ENCODE measurements at regions not wholly inside any gene's neighbourhood (a gene's known extent, or its start where the extent isn't known, plus 50 kb on each side); places are given as distances from the start of the nearest gene placed in this dataset.
A peak's percentile ranks its signal among the peaks of the same experiment; 100 is the strongest.

DNA sequence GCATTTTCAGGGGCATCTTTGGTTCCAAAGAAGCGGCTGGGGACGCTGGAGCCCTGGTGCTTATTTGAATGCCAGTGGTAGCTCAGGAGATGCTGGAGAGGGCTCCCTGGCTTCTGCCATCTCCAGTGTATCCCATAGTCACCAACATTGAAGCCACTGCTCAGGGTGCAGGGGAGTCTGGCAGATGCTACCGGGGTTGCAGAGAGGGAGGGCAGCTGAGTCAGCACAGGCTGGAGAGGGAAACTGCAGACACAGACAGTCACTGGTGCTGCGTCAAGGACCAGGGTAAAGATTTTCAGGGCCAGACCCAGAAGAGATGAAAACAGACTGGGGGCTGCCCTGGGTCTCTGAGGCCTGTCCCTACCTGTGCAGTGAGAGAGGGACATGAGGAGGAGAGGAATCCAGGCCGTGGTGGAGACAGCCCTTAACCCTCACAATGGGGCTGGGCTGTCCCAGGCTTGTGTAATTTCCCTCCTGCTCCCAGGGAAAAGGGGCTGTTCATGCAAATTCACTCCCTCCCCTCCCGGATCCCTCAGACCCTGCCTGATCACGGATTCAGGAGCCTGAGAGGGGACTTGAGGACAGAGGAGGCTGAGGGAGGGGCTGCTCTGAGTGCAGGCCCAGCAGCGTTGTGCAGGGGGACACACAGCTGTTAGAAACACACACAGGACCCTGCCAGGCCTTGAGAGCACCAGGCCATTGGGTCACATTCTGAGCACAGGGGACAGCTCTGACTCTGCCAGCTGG is 126.9 kb upstream of the GRK3 start:
- DNase-seq, result no peak
- no peaks in the 10 kb centered on the region for H3K79me2 ChIP-seq (ENCODE audit: control insufficient read depth, insufficient read depth, low read length, poor library complexity)
- no peak overlapping the region for H3K4me2 ChIP-seq (ENCODE audit: low read length)
- no peak overlapping the region for H2AK5ac ChIP-seq (ENCODE audit: low read length)
- H3K27ac ChIP-seq (ENCODE audit: low read depth, low read length), result no peak overlapping the region
- H3K36me3 ChIP-seq (ENCODE audit: control insufficient read depth in 1 of 2, insufficient read depth in 2 of 2, low read length in 2 of 2), result no peaks in the 10 kb centered on the region
- no peak overlapping the region for H4K12ac ChIP-seq (ENCODE audit: low read depth, low read length)
- H2BK120ac ChIP-seq (ENCODE audit: insufficient read depth, low read length, poor library complexity), result no peak overlapping the region
- no peak overlapping the region for H3K9ac ChIP-seq (ENCODE audit: low read length)
- no peak overlapping the region for H2AFZ ChIP-seq (ENCODE audit: insufficient read depth, low read length, poor library complexity)
- no peak overlapping the region for H4K8ac ChIP-seq (ENCODE audit: low read depth, low read length)
- H3K4me1 ChIP-seq (ENCODE audit: control insufficient read depth in 1 of 2, insufficient read depth in 2 of 2, low read length in 2 of 2), result peaks cover 0 to 3% of the 10 kb centered on the region in 2 experiments
- H3K18ac ChIP-seq (ENCODE audit: low read length), result no peak overlapping the region
- H4K91ac ChIP-seq (ENCODE audit: low read depth, low read length), result no peak overlapping the region
- no peak overlapping the region for H3K4me3 ChIP-seq (ENCODE audit: low read depth, low read length)
- H2BK5ac ChIP-seq (ENCODE audit: low read depth, low read length, poor library complexity), result no peak overlapping the region
- no peak overlapping the region for H3K23ac ChIP-seq (ENCODE audit: low read length)
- no CpG with 5 or more reads among the region's 8 CpGs for WGBS (ENCODE audit: extremely low coverage, insufficient coverage, insufficient read length)
- H3K14ac ChIP-seq (ENCODE audit: low read length), result no peak overlapping the region
- H2BK12ac ChIP-seq (ENCODE audit: low read length), result no peak overlapping the region
- H3K79me1 ChIP-seq (ENCODE audit: low read length), result no peaks in the 10 kb centered on the region
- H3K9me3 ChIP-seq (ENCODE audit: insufficient read depth, low read depth, low read length), result no peaks in the 10 kb centered on the region
- no peaks in the 10 kb centered on the region for H3K27me3 ChIP-seq (ENCODE audit: insufficient read depth, low read length)
- H3K4ac ChIP-seq (ENCODE audit: low read depth, low read length), result no peak overlapping the region

DNA sequence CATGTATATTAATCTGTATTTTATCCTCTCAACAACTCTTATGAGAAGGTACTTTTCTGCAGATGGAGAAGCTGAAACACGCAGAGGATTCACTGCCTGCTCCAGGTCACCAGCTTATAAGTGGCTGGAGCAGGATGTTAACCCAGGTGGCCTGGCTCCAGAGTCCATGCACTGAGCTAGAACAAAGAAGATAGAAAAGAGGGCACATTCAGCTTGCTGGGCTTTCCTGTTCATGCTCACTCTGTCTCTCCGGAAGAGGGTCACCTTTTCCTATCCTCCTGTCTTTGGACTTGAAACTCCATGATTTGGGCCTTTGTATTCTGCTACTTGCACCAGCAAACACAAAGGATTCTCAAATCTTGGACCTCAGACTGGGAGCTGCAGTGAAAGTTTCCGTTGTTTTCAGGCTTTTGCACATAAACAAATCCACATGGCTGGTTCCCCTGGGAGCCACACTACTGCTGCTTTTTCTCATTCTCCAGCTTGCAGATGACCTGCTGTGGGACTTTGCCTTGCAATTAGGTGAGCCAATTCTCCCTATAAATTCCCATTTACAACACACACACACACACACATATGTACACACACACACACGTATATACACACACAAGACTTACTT is 117.3 kb upstream of the GRK3 start:
- H2AK5ac ChIP-seq (ENCODE audit: low read length), result no peak overlapping the region
- peaks cover 2 to 3% of the 10 kb centered on the region in 2 experiments for H3K36me3 ChIP-seq (ENCODE audit: control insufficient read depth in 1 of 2, insufficient read depth in 2 of 2, low read length in 2 of 2)
- H3K4me3 ChIP-seq (ENCODE audit: low read depth, low read length), result no peak overlapping the region
- peak overlapping the region; percentile 33 for H4K8ac ChIP-seq (ENCODE audit: low read depth, low read length)
- WGBS (ENCODE audit: extremely low coverage, insufficient coverage, insufficient read length), result no CpG with 5 or more reads among the region's 4 CpGs
- no peak overlapping the region for H2BK5ac ChIP-seq (ENCODE audit: low read depth, low read length, poor library complexity)
- H3K4me1 ChIP-seq (ENCODE audit: control insufficient read depth in 1 of 2, insufficient read depth in 2 of 2, low read length in 2 of 2), result peaks cover 2% of the 10 kb centered on the region in 2 experiments
- peaks cover 4% of the 10 kb centered on the region for H3K79me1 ChIP-seq (ENCODE audit: low read length)
- H3K9ac ChIP-seq (ENCODE audit: low read length), result no peak overlapping the region
- no peak overlapping the region for H2BK120ac ChIP-seq (ENCODE audit: insufficient read depth, low read length, poor library complexity)
- no peak overlapping the region for H3K23ac ChIP-seq (ENCODE audit: low read length)
- no peaks in the 10 kb centered on the region for H3K9me3 ChIP-seq (ENCODE audit: insufficient read depth, low read depth, low read length)
- H3K18ac ChIP-seq (ENCODE audit: low read length), result no peak overlapping the region
- no peak overlapping the region for H3K27ac ChIP-seq (ENCODE audit: low read depth, low read length)
- peaks cover 7% of the 10 kb centered on the region for H3K79me2 ChIP-seq (ENCODE audit: control insufficient read depth, insufficient read depth, low read length, poor library complexity)
- no peak overlapping the region for H2BK12ac ChIP-seq (ENCODE audit: low read length)
- H4K91ac ChIP-seq (ENCODE audit: low read depth, low read length), result no peak overlapping the region
- no peaks in the 10 kb centered on the region for H3K27me3 ChIP-seq (ENCODE audit: insufficient read depth, low read length)
- no peak overlapping the region for H3K4me2 ChIP-seq (ENCODE audit: low read length)
- no peak overlapping the region for H3K14ac ChIP-seq (ENCODE audit: low read length)
- DNase-seq, result no peak
- no peak overlapping the region for H2AFZ ChIP-seq (ENCODE audit: insufficient read depth, low read length, poor library complexity)
- no peak overlapping the region for H4K12ac ChIP-seq (ENCODE audit: low read depth, low read length)
- H3K4ac ChIP-seq (ENCODE audit: low read depth, low read length), result no peak overlapping the region

DNA sequence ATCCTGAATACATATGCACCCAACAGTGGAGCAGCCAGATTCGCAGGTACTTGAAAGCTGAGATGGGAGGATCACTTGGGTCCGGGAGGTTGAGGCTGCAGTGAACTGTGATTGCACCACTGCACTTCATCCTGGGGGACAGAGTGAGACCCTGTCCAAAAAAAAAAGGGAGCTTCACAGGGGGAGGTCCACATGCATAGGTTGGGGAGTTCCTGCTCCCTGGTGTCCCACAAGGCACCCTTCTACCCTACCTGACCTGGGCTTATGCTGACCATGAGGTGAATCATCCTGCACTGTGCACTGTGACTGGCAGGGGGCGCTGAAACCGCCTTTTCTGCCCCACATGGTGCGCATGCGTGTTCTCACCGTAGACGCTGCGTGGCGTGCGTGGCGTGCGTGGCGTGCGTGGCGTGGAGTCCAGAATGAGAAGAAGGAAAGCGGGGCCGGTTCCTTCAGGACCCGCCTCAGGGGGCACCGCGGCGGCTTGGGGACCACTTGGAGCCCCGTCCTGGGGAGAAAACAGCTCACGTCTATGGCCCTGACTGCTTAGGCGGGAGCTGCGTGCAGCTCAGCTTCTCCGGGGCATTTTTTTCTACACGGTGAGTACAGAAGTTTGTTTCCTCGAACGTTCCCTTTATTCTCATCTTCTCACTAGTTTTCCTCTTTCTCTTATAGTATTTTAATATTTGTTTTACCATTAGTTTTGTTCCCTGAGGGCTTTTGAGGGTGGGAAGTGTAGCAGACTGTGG is 116.6 kb upstream of the GRK3 start:
- no peak overlapping the region for H2BK12ac ChIP-seq (ENCODE audit: low read length)
- H4K12ac ChIP-seq (ENCODE audit: low read depth, low read length), result peak overlapping the region; percentile 91
- no peak overlapping the region for H3K23ac ChIP-seq (ENCODE audit: low read length)
- H3K79me2 ChIP-seq (ENCODE audit: control insufficient read depth, insufficient read depth, low read length, poor library complexity), result peaks cover 7% of the 10 kb centered on the region
- peak overlapping the region; percentile 87 for H3K4me3 ChIP-seq (ENCODE audit: low read depth, low read length)
- H3K79me1 ChIP-seq (ENCODE audit: low read length), result peaks cover 4% of the 10 kb centered on the region
- H3K14ac ChIP-seq (ENCODE audit: low read length), result peak overlapping the region; percentile 67
- H2BK5ac ChIP-seq (ENCODE audit: low read depth, low read length, poor library complexity), result peak overlapping the region; percentile 35
- H3K9me3 ChIP-seq (ENCODE audit: insufficient read depth, low read depth, low read length), result no peaks in the 10 kb centered on the region
- peak overlapping the region; percentile 76 for H3K4me2 ChIP-seq (ENCODE audit: low read length)
- peak overlapping the region; percentile 51 for H4K91ac ChIP-seq (ENCODE audit: low read depth, low read length)
- peak overlapping the region; percentile 80 for H4K8ac ChIP-seq (ENCODE audit: low read depth, low read length)
- peak; percentile 77 to 94 for DNase-seq
- peaks cover 2% of the 10 kb centered on the region in 2 experiments for H3K4me1 ChIP-seq (ENCODE audit: control insufficient read depth in 1 of 2, insufficient read depth in 2 of 2, low read length in 2 of 2)
- H3K4ac ChIP-seq (ENCODE audit: low read depth, low read length), result peak overlapping the region; percentile 84
- WGBS (ENCODE audit: extremely low coverage, insufficient coverage, insufficient read length), result no CpG with 5 or more reads among the region's 30 CpGs
- no peak overlapping the region for H2BK120ac ChIP-seq (ENCODE audit: insufficient read depth, low read length, poor library complexity)
- H2AK5ac ChIP-seq (ENCODE audit: low read length), result no peak overlapping the region
- H3K27me3 ChIP-seq (ENCODE audit: insufficient read depth, low read length), result no peaks in the 10 kb centered on the region
- no peak overlapping the region for H3K18ac ChIP-seq (ENCODE audit: low read length)
- peaks cover 2 to 3% of the 10 kb centered on the region in 2 experiments for H3K36me3 ChIP-seq (ENCODE audit: control insufficient read depth in 1 of 2, insufficient read depth in 2 of 2, low read length in 2 of 2)
- peak overlapping the region; percentile 94 for H3K9ac ChIP-seq (ENCODE audit: low read length)
- H3K27ac ChIP-seq (ENCODE audit: low read depth, low read length), result no peak overlapping the region
- no peak overlapping the region for H2AFZ ChIP-seq (ENCODE audit: insufficient read depth, low read length, poor library complexity)

DNA sequence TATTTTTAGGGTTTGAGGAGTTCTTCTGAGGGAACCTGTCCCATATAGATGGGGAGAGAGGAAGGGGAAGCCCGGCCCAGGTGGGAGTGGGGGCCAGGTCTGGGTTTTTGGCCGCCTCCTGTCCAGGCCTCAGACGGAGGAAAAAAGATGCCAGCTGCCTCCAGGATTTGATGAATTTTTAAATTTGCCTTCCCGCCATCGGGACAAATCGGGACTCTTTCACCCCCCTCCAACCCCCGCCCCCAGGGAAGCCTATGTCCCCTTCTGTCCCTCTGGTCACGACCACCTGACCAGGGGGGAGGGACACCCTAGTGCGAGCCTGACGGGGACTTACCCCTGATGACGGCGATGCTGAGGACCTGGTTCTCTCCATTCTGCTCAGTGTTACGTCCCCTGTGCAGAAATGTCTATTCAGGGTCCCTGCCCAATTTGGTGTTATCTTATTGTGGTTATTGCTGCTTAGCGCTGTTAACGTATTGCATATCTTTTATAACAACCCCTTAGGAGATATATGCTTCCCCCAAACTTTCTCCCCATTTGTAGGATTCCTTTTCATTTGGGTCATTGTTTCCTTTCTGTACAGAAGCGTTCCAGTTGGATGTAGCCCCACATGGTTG is 115.9 kb upstream of the GRK3 start:
- peak overlapping the region; percentile 80 for H4K8ac ChIP-seq (ENCODE audit: low read depth, low read length)
- H3K27me3 ChIP-seq (ENCODE audit: insufficient read depth, low read length), result no peaks in the 10 kb centered on the region
- peaks cover 7% of the 10 kb centered on the region for H3K79me2 ChIP-seq (ENCODE audit: control insufficient read depth, insufficient read depth, low read length, poor library complexity)
- no CpG with 5 or more reads among the region's 16 CpGs for WGBS (ENCODE audit: extremely low coverage, insufficient coverage, insufficient read length)
- DNase-seq, result peak in 1 of 2 donors; percentile 11
- peaks cover 2% of the 10 kb centered on the region in 2 experiments for H3K4me1 ChIP-seq (ENCODE audit: control insufficient read depth in 1 of 2, insufficient read depth in 2 of 2, low read length in 2 of 2)
- peak overlapping the region; percentile 82 for H3K4ac ChIP-seq (ENCODE audit: low read depth, low read length)
- peak overlapping the region; percentile 76 for H3K4me2 ChIP-seq (ENCODE audit: low read length)
- peaks cover 4% of the 10 kb centered on the region for H3K79me1 ChIP-seq (ENCODE audit: low read length)
- H3K36me3 ChIP-seq (ENCODE audit: control insufficient read depth in 1 of 2, insufficient read depth in 2 of 2, low read length in 2 of 2), result peaks cover 5% of the 10 kb centered on the region in 2 experiments
- H3K9me3 ChIP-seq (ENCODE audit: insufficient read depth, low read depth, low read length), result no peaks in the 10 kb centered on the region
- no peak overlapping the region for H3K23ac ChIP-seq (ENCODE audit: low read length)
- no peak overlapping the region for H2BK5ac ChIP-seq (ENCODE audit: low read depth, low read length, poor library complexity)
- peak overlapping the region; percentile 91 for H4K12ac ChIP-seq (ENCODE audit: low read depth, low read length)
- H2AFZ ChIP-seq (ENCODE audit: insufficient read depth, low read length, poor library complexity), result peak overlapping the region; percentile 11
- H2AK5ac ChIP-seq (ENCODE audit: low read length), result no peak overlapping the region
- peak overlapping the region; percentile 51 for H4K91ac ChIP-seq (ENCODE audit: low read depth, low read length)
- H3K14ac ChIP-seq (ENCODE audit: low read length), result peak overlapping the region; percentile 4
- peak overlapping the region; percentile 80 for H3K4me3 ChIP-seq (ENCODE audit: low read depth, low read length)
- H3K27ac ChIP-seq (ENCODE audit: low read depth, low read length), result no peak overlapping the region
- no peak overlapping the region for H2BK12ac ChIP-seq (ENCODE audit: low read length)
- no peak overlapping the region for H2BK120ac ChIP-seq (ENCODE audit: insufficient read depth, low read length, poor library complexity)
- H3K9ac ChIP-seq (ENCODE audit: low read length), result peak overlapping the region; percentile 78
- peak overlapping the region; percentile 68 for H3K18ac ChIP-seq (ENCODE audit: low read length)

All from trophoblast cell (in vitro differentiated cells and primary cell).